OCI-LY1 (cell line): ENCODE measurements at regions not wholly inside any gene's neighbourhood (a gene's known extent, or its start where the extent isn't known, plus 50 kb on each side); places are given as distances from the start of the nearest gene placed in this dataset.

Experiments
- EZH2 ChIP-seq: fragments of 200-600 bp; sonication (generic), shearing (Covaris generic); IDR thresholded peaks from 2 replicates; pipeline ENCODE4 v1.8.0; 2017; ENCODE audit warnings: borderline replicate concordance, mixed run types, mild to moderate bottlenecking, antibody characterized with exemption, low read length, moderate library complexity, mixed read lengths
- TF ChIP-seq, protein P1 (sequence below): fragments of 200-600 bp; sonication (generic), shearing (Covaris generic); IDR thresholded peaks from 2 replicates; pipeline ENCODE4 v1.5.1; 2017; ENCODE audit warnings: mild to moderate bottlenecking, antibody characterized with exemption, low read length, moderate library complexity, mixed read lengths

DNA sequence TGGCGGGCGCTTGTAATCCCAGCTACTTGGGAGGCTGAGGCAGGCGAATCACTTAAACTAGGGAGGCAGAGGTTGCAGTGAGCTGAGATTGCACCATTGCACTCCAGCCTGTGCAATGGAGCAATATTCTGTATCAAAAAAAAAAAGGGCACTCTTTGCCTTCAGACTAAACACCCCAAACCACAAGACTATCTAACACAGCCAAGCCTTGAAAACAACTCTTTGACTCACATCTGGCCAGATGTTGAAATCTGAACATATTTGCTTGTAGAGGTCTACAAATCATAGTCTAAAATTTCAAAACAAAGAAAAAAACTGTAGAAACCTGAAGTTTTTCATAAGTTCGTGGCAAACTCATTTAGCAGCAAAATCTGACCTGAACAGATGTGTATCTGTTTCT is 94.9 kb downstream of the FAM161A start:
- TF ChIP-seq, protein P1, sequence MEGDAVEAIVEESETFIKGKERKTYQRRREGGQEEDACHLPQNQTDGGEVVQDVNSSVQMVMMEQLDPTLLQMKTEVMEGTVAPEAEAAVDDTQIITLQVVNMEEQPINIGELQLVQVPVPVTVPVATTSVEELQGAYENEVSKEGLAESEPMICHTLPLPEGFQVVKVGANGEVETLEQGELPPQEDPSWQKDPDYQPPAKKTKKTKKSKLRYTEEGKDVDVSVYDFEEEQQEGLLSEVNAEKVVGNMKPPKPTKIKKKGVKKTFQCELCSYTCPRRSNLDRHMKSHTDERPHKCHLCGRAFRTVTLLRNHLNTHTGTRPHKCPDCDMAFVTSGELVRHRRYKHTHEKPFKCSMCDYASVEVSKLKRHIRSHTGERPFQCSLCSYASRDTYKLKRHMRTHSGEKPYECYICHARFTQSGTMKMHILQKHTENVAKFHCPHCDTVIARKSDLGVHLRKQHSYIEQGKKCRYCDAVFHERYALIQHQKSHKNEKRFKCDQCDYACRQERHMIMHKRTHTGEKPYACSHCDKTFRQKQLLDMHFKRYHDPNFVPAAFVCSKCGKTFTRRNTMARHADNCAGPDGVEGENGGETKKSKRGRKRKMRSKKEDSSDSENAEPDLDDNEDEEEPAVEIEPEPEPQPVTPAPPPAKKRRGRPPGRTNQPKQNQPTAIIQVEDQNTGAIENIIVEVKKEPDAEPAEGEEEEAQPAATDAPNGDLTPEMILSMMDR, result no peak
- no peak for TF ChIP-seq EZH2
